Tibial artery (tissue), 4 donors: ENCODE measurements at regions not wholly inside any gene's neighbourhood (a gene's known extent, or its start where the extent isn't known, plus 50 kb on each side); places are given as distances from the start of the nearest gene placed in this dataset.

Experiments used
- DNase-seq, 2 donors: peaks; one replicate each; pipeline ENCODE4 v3.0.0-alpha.2; 2019
- H3K27ac ChIP-seq, 2 donors: fragments of 200-600 bp; sonication (generic) in 1 of 2; 1 replicate in 1 of 2; 2 replicates in 1 of 2; pipeline ENCODE4 v1.5.1; 2018 to 2019; ENCODE audit warnings: mild to moderate bottlenecking in 1 of 2
- H3K27me3 ChIP-seq, 2 donors: fragments of 200-600 bp; sonication (generic) in 1 of 2; one replicate each; pipeline versions ENCODE4 v1.5.1 to v1.6.0; 2016 to 2019
- H3K36me3 ChIP-seq, 3 donors: fragments of 200-600 bp; sonication (generic) in 2 of 3; one replicate each; pipeline ENCODE4 v1.5.1; 2016 to 2019; ENCODE audit warnings: mild to moderate bottlenecking in 2 of 3
- H3K4me1 ChIP-seq, 4 donors: fragments of 200-600 bp; sonication (generic) in 2 of 4; 1 replicate in 3 of 4; 2 replicates in 1 of 4; pipeline ENCODE4 v1.5.1; 2016 to 2019
- H3K4me3 ChIP-seq, 2 donors: fragments of 200-600 bp; sonication (generic) in 1 of 2; 1 replicate in 1 of 2; 2 replicates in 1 of 2; pipeline ENCODE4 v1.5.1; 2018 to 2019; ENCODE audit warnings: mild to moderate bottlenecking in 2 of 2
- H3K9me3 ChIP-seq, 3 donors: fragments of 200-600 bp; sonication (generic) in 1 of 3; one replicate each; pipeline ENCODE4 v1.5.1; 2016 to 2019
- CTCF ChIP-seq, 2 experiments: fragments of 200-600 bp in 1 of 2; fragments of 450-650 bp in 1 of 2; IDR thresholded peaks; one replicate each; pipeline ENCODE4 v1.5.1; 2017 to 2019; ENCODE audit warnings: antibody characterized with exemption in 2 of 2, mild to moderate bottlenecking in 1 of 2, moderate library complexity in 1 of 2
- intact Hi-C: fragments of 100-400 bp; cut with DNase I; formaldehyde crosslinking; loops from one replicate; pipeline ENCODE4 v1.15.0; 2023; ENCODE audit warnings: low total_unique reads

GRCh38 chr11:28412029-28412428, 303.8 kb downstream of the METTL15 start:
- DNase-seq, result no peak
- no peaks in the 10 kb centered on the region for H3K9me3 ChIP-seq
- H3K27me3 ChIP-seq, result no peaks in the 10 kb centered on the region
- H3K4me3 ChIP-seq, result no peak overlapping the region
- no peak overlapping the region for H3K27ac ChIP-seq
- H3K36me3 ChIP-seq, result no peaks in the 10 kb centered on the region
- TF ChIP-seq CTCF (IDR thresholded peaks at IDR 0.05), result no peak
- intact Hi-C loops, result no loop called here
- no peaks in the 10 kb centered on the region for H3K4me1 ChIP-seq

- Histone ChIP-seq H3K4me3 (no peak overlapping the region), H3K27ac (no peak overlapping the region), H3K36me3 (no peaks in the 10 kb centered on the region), H3K4me1 (no peaks in the 10 kb centered on the region), H3K9me3 (no peaks in the 10 kb centered on the region), H3K27me3 (no peaks in the 10 kb centered on the region)
- intact Hi-C loops, result no loop called here
- TF ChIP-seq CTCF (IDR thresholded peaks at IDR 0.05), result no peak
- DNase-seq, result no peak
Measured at GRCh38 chr11:28401446-28401845, 293.3 kb downstream of the METTL15 start.

- no peak for TF ChIP-seq CTCF (IDR thresholded peaks at IDR 0.05)
- no peak for DNase-seq
- Histone ChIP-seq H3K27me3 (no peaks in the 10 kb centered on the region), H3K36me3 (no peaks in the 10 kb centered on the region), H3K27ac (no peak overlapping the region), H3K4me1 (no peaks in the 10 kb centered on the region), H3K4me3 (no peak overlapping the region), H3K9me3 (no peaks in the 10 kb centered on the region)
- intact Hi-C loops, result no loop called here
Measured at GRCh38 chr11:28400331-28401100, 292.3 kb downstream of the METTL15 start.

GRCh38 chr11:28393348-28393747, 285.2 kb downstream of the METTL15 start:
- no peak for DNase-seq
- no peaks in the 10 kb centered on the region for H3K36me3 ChIP-seq
- no peak overlapping the region for H3K4me3 ChIP-seq
- H3K27me3 ChIP-seq, result no peaks in the 10 kb centered on the region
- no peak overlapping the region for H3K27ac ChIP-seq
- H3K4me1 ChIP-seq, result no peaks in the 10 kb centered on the region
- intact Hi-C loops, result no loop called here
- H3K9me3 ChIP-seq, result no peaks in the 10 kb centered on the region
- no peak for TF ChIP-seq CTCF (IDR thresholded peaks at IDR 0.05)

- H3K27ac ChIP-seq, result no peak overlapping the region
- H3K4me3 ChIP-seq, result no peak overlapping the region
- peaks cover 0 to 6% (median 0%) of the 10 kb centered on the region in 3 donors for H3K9me3 ChIP-seq
- no peaks in the 10 kb centered on the region for H3K4me1 ChIP-seq
- no peaks in the 10 kb centered on the region for H3K27me3 ChIP-seq
- intact Hi-C loops, result no loop called here
- H3K36me3 ChIP-seq, result no peaks in the 10 kb centered on the region
- no peak for TF ChIP-seq CTCF (IDR thresholded peaks at IDR 0.05)
- no peak for DNase-seq
Measured at GRCh38 chr11:28384418-28384817, 276.2 kb downstream of the METTL15 start.
